CD4-positive, alpha-beta memory T cell (primary cell): ENCODE measurements at regions not wholly inside any gene's neighbourhood (a gene's known extent, or its start where the extent isn't known, plus 50 kb on each side); places are given as distances from the start of the nearest gene placed in this dataset.
A peak's percentile ranks its signal among the peaks of the same experiment; 100 is the strongest.

Experiments used
- CTCF ChIA-PET: fragments of 350-600 bp; sonication (Branson Sonifier 250); formaldehyde crosslinking; loops from one replicate; lab custom pipeline; 2021; ENCODE audit warnings: inconsistent platforms; ENCODE audit not compliant: partially characterized antibody; lab: Charles Lee
- POLR2A ChIA-PET: fragments of 350-600 bp; sonication (Branson Sonifier 250); formaldehyde crosslinking; loops from one replicate; lab custom pipeline; 2021; ENCODE audit not compliant: partially characterized antibody; lab: Charles Lee
- DNase-seq, 5 donors: peaks; one replicate each; pipeline versions ENCODE4 v3.0.0 to v3.0.0-alpha.2; 2020 to 2022; ENCODE audit warnings: mixed read lengths in 1 of 5
- H3K27ac ChIP-seq: one replicate; pipeline ENCODE4 v1.7.0; 2013; ENCODE audit warnings: low read depth, low read length
- H3K27me3 ChIP-seq: 2 replicates; pipeline ENCODE4 v1.7.0; 2013; ENCODE audit warnings: mild to moderate bottlenecking, low read length, moderate library complexity; ENCODE audit not compliant: insufficient read depth
- H3K36me3 ChIP-seq: 2 replicates; pipeline ENCODE4 v1.7.0; 2013; ENCODE audit warnings: mild to moderate bottlenecking, low read length, moderate library complexity; ENCODE audit not compliant: insufficient read depth
- H3K4me1 ChIP-seq: 2 replicates; pipeline ENCODE4 v1.7.0; 2013; ENCODE audit warnings: mild to moderate bottlenecking, low read length, moderate library complexity; ENCODE audit not compliant: insufficient read depth
- H3K4me3 ChIP-seq, 2 donors: one replicate each; pipeline ENCODE4 v1.7.0; 2013; ENCODE audit warnings: low read length in 2 of 2, mild to moderate bottlenecking in 1 of 2
- H3K9me3 ChIP-seq, 2 donors: one replicate each; pipeline ENCODE4 v1.7.0; 2013; ENCODE audit warnings: low read length in 2 of 2, control low read depth in 1 of 2; ENCODE audit not compliant: control insufficient read depth in 1 of 2
- H3K27ac Mint-ChIP-seq, 7 donors: one replicate each; pipeline ENCODE4 v1.8.0; 2020 to 2021; ENCODE audit warnings: mixed read lengths in 7 of 7, mild to moderate bottlenecking in 6 of 7, inconsistent platforms in 3 of 7, moderate library complexity in 3 of 7
- H3K27me3 Mint-ChIP-seq, 2 donors: one replicate each; pipeline ENCODE4 v1.8.0; 2020 to 2021; ENCODE audit warnings: mixed read lengths in 2 of 2
- H3K36me3 Mint-ChIP-seq, 2 donors: one replicate each; pipeline ENCODE4 v1.8.0; 2020 to 2021; ENCODE audit warnings: mixed read lengths in 2 of 2, inconsistent platforms in 1 of 2, mild to moderate bottlenecking in 1 of 2
- H3K4me1 Mint-ChIP-seq, 4 donors: one replicate each; pipeline ENCODE4 v1.8.0; 2020 to 2021; ENCODE audit warnings: mixed read lengths in 4 of 4, mild to moderate bottlenecking in 1 of 4
- H3K4me3 Mint-ChIP-seq, 8 donors: one replicate each; pipeline ENCODE4 v1.8.0; 2020 to 2021; ENCODE audit warnings: mixed read lengths in 8 of 8, mild to moderate bottlenecking in 7 of 8, moderate library complexity in 6 of 8, inconsistent platforms in 3 of 8
- H3K9me3 Mint-ChIP-seq, 8 donors: one replicate each; pipeline ENCODE4 v1.8.0; 2020 to 2021; ENCODE audit warnings: mixed read lengths in 8 of 8, mild to moderate bottlenecking in 5 of 8, inconsistent platforms in 3 of 8, moderate library complexity in 1 of 8
- intact Hi-C: fragments of 100-400 bp; cut with micrococcal nuclease; formaldehyde crosslinking; loops from one replicate; pipeline ENCODE4 v1.15.1; 2023

DNA sequence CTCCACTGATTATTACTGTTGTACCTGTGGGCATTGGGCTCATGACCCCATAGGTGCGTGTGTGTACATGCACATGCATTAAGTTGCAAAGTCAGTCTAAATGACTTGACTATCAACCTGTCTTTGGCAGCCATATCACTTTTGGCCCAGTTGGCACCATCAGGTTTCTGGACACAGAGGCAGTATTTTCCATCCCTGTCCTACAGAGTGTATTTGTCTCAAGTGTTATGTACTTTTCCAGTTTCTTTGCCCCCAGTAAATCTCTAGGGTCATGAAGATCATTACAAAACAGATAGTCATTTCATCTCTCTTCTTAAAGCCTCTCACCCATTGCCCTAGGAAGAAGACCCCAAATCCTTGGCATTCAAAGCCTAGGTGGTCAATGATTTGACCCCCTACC, 121.4 kb downstream of the C9orf152 start:
- H3K9me3 ChIP-seq, result no peaks in the 10 kb centered on the region
- H3K27ac Mint-ChIP-seq, result no peak overlapping the region
- peaks cover 9% of the 10 kb centered on the region for H3K4me1 ChIP-seq
- intact Hi-C loops, result no loop called here
- ChIA-PET CTCF (no interaction called here), POLR2A (interaction anchor here (1.6 kb wide), 1 partner anchor 119 kb away, joined by 4 read pairs; no protein-coding TSS in a partner anchor)
- no peaks in the 10 kb centered on the region for H3K36me3 Mint-ChIP-seq
- DNase-seq, result no peak
- H3K27me3 Mint-ChIP-seq, result no peaks in the 10 kb centered on the region
- H3K27ac ChIP-seq, result no peak overlapping the region
- peaks cover 0 to 2% (median 0%) of the 10 kb centered on the region in 8 donors for H3K9me3 Mint-ChIP-seq
- no peak overlapping the region for H3K4me3 ChIP-seq
- no peaks in the 10 kb centered on the region for H3K27me3 ChIP-seq
- H3K4me3 Mint-ChIP-seq, result no peak overlapping the region
- peaks cover 9 to 19% (median 14%) of the 10 kb centered on the region in 4 donors for H3K4me1 Mint-ChIP-seq
- no peaks in the 10 kb centered on the region for H3K36me3 ChIP-seq

DNA sequence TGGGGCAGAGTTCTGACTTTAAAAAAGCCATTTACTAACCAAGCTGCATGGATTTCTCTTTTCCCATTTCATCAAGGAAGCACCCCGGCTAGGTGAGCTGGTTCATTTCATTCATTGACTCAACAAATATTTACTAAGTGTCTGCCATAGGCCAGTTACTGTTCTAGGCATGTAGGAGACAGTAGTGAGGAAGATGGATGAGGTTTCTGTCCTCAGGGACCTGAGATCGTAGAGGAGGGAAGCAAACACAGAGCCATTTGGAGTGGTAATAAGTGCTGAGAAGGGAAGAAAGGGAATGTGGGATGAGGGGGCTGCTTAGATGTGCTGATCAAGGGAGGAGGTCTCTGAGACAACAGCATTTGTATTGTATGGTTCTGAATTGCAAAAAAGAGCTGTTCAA, 120.4 kb downstream of the C9orf152 start:
- Histone ChIP-seq H3K36me3 (no peaks in the 10 kb centered on the region), H3K4me3 (no peak overlapping the region), H3K27me3 (no peaks in the 10 kb centered on the region), H3K27ac (no peak overlapping the region), H3K4me1 (peaks cover 6% of the 10 kb centered on the region), H3K9me3 (no peaks in the 10 kb centered on the region)
- Mint-ChIP-seq H3K27ac (peak overlapping the region in 2 of 7 donors; percentile 25 to 26), H3K4me3 (no peak overlapping the region), H3K4me1 (peaks cover 6 to 12% (median 10%) of the 10 kb centered on the region in 4 donors), H3K36me3 (no peaks in the 10 kb centered on the region), H3K27me3 (no peaks in the 10 kb centered on the region), H3K9me3 (peaks cover 0 to 2% (median 0%) of the 10 kb centered on the region in 8 donors)
- intact Hi-C loops, result no loop called here
- ChIA-PET POLR2A (interaction anchor here (1.6 kb wide), 1 partner anchor 120 kb away, joined by 4 read pairs; no protein-coding TSS in a partner anchor), CTCF (no interaction called here)
- DNase-seq, result no peak

DNA sequence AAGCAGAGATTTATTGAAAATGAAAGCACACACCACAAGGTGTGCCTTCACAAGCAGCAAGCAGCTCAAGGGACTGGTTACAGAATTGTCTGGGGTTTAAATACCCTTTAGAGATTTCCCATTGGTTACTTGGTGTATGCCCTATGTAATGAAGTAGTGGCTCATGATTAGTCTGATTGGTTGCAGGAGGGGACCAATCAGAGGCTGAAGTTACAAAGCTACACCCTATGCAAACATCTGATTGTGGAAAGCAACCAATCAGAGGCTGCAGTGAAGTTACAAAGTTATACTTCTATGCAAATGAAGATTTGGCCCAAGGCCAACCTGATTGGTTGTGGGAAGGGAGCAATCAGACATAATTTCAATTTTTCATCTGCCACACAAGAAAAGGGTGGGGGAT, 119.9 kb downstream of the C9orf152 start:
- DNase-seq, result no peak
- POLR2A ChIA-PET, result interaction anchor here (1.6 kb wide), 1 partner anchor 120 kb away, joined by 4 read pairs; no protein-coding TSS in a partner anchor
- peaks cover 6% of the 10 kb centered on the region for H3K4me1 ChIP-seq
- Mint-ChIP-seq H3K27me3 (no peaks in the 10 kb centered on the region), H3K4me3 (no peak overlapping the region), H3K9me3 (peaks cover 0 to 2% (median 0%) of the 10 kb centered on the region in 8 donors), H3K36me3 (no peaks in the 10 kb centered on the region), H3K27ac (peak overlapping the region in 1 of 7 donors; percentile 25), H3K4me1 (peaks cover 6 to 12% (median 10%) of the 10 kb centered on the region in 4 donors)
- no peaks in the 10 kb centered on the region for H3K9me3 ChIP-seq
- intact Hi-C loops, result no loop called here
- no peaks in the 10 kb centered on the region for H3K27me3 ChIP-seq
- H3K27ac ChIP-seq, result no peak overlapping the region
- no peaks in the 10 kb centered on the region for H3K36me3 ChIP-seq
- H3K4me3 ChIP-seq, result no peak overlapping the region
- CTCF ChIA-PET, result no interaction called here

DNA sequence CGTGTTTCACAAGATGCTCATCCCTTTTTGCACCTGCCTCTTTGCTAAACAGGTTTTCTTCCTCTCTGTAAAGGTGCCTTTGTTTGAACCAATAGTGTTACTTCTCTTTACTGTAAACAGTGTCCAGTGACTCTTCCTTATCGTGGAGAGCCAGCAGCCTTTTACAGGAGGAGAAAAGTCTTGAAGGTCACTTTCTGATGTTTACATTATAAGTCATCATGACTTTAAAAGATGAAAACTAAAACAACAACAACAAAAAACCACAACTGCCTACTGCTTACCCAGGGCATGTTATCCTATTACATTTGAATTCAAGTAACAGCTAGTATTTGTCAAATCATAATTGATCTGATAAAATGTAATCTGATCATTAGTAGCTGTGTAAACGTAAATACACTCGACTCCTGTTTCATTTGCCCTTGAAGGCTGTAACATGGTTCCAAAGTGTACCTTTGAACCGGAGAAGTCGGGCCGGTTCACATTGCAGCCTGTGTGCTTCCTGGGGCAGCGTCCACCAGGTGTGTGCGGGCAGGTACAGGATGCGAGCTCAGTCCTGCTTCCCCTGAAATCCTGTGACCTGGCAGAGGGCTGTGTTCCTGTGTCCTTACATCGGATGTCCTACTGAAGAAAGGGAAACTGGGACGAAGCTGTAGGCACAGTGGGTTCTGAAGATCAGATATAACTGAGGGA, 118.1 kb downstream of the C9orf152 start:
- no peaks in the 10 kb centered on the region for H3K27me3 ChIP-seq
- H3K4me3 ChIP-seq, result no peak overlapping the region
- intact Hi-C loops, result no loop called here
- peaks cover 6% of the 10 kb centered on the region for H3K4me1 ChIP-seq
- no peaks in the 10 kb centered on the region for H3K36me3 ChIP-seq
- H3K27ac ChIP-seq, result no peak overlapping the region
- Mint-ChIP-seq H3K27ac (no peak overlapping the region), H3K36me3 (no peaks in the 10 kb centered on the region), H3K27me3 (no peaks in the 10 kb centered on the region), H3K4me1 (peaks cover 6 to 12% (median 9%) of the 10 kb centered on the region in 4 donors), H3K4me3 (no peak overlapping the region), H3K9me3 (peaks cover 0 to 2% (median 0%) of the 10 kb centered on the region in 8 donors)
- no peaks in the 10 kb centered on the region for H3K9me3 ChIP-seq
- ChIA-PET POLR2A (no interaction called here), CTCF (interaction anchor here (1.5 kb wide), 1 partner anchor 186 kb away, joined by 8 read pairs; no protein-coding TSS in a partner anchor)
- DNase-seq, result no peak

DNA sequence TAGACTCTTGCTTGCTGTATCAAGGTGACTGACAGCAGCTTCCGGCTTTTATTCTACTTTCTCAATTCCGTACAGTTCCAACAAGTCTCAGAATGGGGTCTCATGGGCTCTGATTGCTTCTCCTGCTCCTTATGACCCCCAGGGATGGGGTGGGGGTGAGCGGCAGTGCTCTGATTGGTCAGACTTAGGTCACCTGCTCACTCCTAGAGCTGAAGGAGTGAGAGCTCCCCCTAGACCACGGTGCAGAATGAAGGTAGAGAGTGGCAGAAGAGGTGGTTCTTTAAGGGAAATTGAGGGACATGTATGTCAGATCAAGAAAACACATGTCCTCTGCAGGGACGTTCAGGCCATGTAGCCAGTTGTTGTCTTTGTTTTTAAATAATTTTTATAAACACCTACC, 115.2 kb downstream of the C9orf152 start:
- no peaks in the 10 kb centered on the region for H3K4me1 ChIP-seq

DNA sequence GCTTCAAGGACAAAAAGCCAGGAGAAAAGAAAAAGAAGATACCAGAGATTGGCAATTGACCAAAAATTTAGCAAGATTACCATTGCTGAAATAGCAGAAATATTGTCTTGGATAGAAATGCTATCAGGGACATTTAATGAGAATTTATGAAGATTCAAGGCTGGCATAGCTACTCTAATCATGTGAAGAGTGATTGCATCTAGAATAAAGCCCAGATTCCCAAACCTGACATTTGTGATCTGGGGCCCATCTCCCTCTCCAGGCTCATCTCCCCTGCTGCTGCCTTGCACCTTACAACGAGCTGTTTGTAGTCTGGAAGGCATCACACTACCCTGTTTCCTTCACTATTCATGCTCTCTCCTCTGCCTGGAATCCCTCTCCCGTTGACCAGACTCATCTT, 114.5 kb downstream of the C9orf152 start:
- ChIA-PET CTCF (no interaction called here), POLR2A (no interaction called here)

More for the DNA sequence above, 115.2 kb downstream of the C9orf152 start:
- Histone ChIP-seq H3K4me3 (no peak overlapping the region), H3K27ac (no peak overlapping the region), H3K27me3 (no peaks in the 10 kb centered on the region), H3K36me3 (no peaks in the 10 kb centered on the region), H3K9me3 (no peaks in the 10 kb centered on the region)
- CTCF ChIA-PET, result no interaction called here
- H3K9me3 Mint-ChIP-seq, result no peaks in the 10 kb centered on the region
- no peak overlapping the region for H3K27ac Mint-ChIP-seq
- no peaks in the 10 kb centered on the region for H3K36me3 Mint-ChIP-seq
- DNase-seq, result no peak
- peaks cover 2 to 6% (median 4%) of the 10 kb centered on the region in 4 donors for H3K4me1 Mint-ChIP-seq
- H3K4me3 Mint-ChIP-seq, result no peak overlapping the region
- no peaks in the 10 kb centered on the region for H3K27me3 Mint-ChIP-seq
- intact Hi-C loops, result no loop called here
- POLR2A ChIA-PET, result no interaction called here

DNA sequence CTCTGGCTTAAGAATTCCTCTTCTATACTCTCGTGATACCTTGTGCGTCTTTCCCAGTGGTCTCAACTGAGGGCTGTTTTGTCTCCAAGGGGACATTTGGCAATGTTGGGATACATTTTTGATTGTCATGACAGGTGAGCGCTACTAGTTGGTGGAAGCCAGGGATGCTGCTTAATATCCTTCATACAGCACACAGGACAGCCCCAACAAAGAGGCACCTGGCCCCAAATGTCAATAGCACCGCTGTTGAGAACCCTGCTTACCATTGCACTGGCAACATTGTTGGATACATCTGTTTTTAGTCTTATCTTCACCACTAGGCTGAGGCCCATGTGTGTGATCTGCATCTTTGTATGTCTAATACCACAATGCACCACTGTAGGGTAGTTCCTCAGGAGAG, 114.1 kb downstream of the C9orf152 start:
- no peaks in the 10 kb centered on the region for H3K36me3 ChIP-seq
- H3K27ac ChIP-seq, result no peak overlapping the region
- H3K4me3 ChIP-seq, result no peak overlapping the region
- Mint-ChIP-seq H3K27ac (no peak overlapping the region), H3K27me3 (no peaks in the 10 kb centered on the region), H3K9me3 (no peaks in the 10 kb centered on the region), H3K4me3 (no peak overlapping the region), H3K36me3 (no peaks in the 10 kb centered on the region), H3K4me1 (peaks cover 0 to 3% (median under 1%) of the 10 kb centered on the region in 4 donors)
- no peaks in the 10 kb centered on the region for H3K9me3 ChIP-seq
- DNase-seq, result no peak
- H3K4me1 ChIP-seq, result no peaks in the 10 kb centered on the region
- intact Hi-C loops, result no loop called here
- POLR2A ChIA-PET, result no interaction called here
- no peaks in the 10 kb centered on the region for H3K27me3 ChIP-seq
- CTCF ChIA-PET, result no interaction called here

More for the DNA sequence above, 114.5 kb downstream of the C9orf152 start:
- Histone ChIP-seq H3K27ac (no peak overlapping the region), H3K36me3 (no peaks in the 10 kb centered on the region), H3K4me1 (no peaks in the 10 kb centered on the region), H3K9me3 (no peaks in the 10 kb centered on the region), H3K27me3 (no peaks in the 10 kb centered on the region), H3K4me3 (no peak overlapping the region)
- H3K4me1 Mint-ChIP-seq, result peaks cover 0 to 3% (median under 1%) of the 10 kb centered on the region in 4 donors
- H3K27ac Mint-ChIP-seq, result peak overlapping the region in 1 of 7 donors; percentile 48
- H3K4me3 Mint-ChIP-seq, result no peak overlapping the region
- no peaks in the 10 kb centered on the region for H3K9me3 Mint-ChIP-seq
- no peaks in the 10 kb centered on the region for H3K27me3 Mint-ChIP-seq
- DNase-seq, result no peak
- H3K36me3 Mint-ChIP-seq, result no peaks in the 10 kb centered on the region
- intact Hi-C loops, result no loop called here
